ENCODE measurements at regions not wholly inside any gene's neighbourhood (a gene's known extent, or its start where the extent isn't known, plus 50 kb on each side); places are given as distances from the start of the nearest gene placed in this dataset.

GRCh38 chr13:107854880-107855279 lies 360.5 kb downstream of the LIG4 start:
- Histone ChIP-seq H3K27me3 (ENCODE audit: control insufficient read depth, insufficient read depth, low read length) (no peaks in the 10 kb centered on the region), H3K4me1 (ENCODE audit: control insufficient read depth, insufficient read depth, low read length) (no peaks in the 10 kb centered on the region), H3K36me3 (ENCODE audit: control insufficient read depth, insufficient read depth, low read length) (no peaks in the 10 kb centered on the region), H3K4me3 (ENCODE audit: low read depth, low read length) (no peak overlapping the region), H3K27ac (ENCODE audit: low read depth, low read length) (no peak overlapping the region), H3K9me3 (ENCODE audit: control insufficient read depth, insufficient read depth, low read length) (no peaks in the 10 kb centered on the region)
- no peak for DNase-seq (ENCODE audit: low read depth in 4 of 6, low spot score in 6 of 6)
- 100% methylated on average over 3 of the region's 4 CpGs for WGBS (ENCODE audit: insufficient coverage)

GRCh38 chr13:107852072-107852471 lies 363.3 kb downstream of the LIG4 start:
- WGBS (ENCODE audit: insufficient coverage), result 63% methylated on average over 1 of the region's 2 CpGs
- DNase-seq (ENCODE audit: low read depth in 4 of 6, low spot score in 6 of 6), result no peak
- no peak overlapping the region for H3K4me3 ChIP-seq (ENCODE audit: low read depth, low read length)
- H3K9me3 ChIP-seq (ENCODE audit: control insufficient read depth, insufficient read depth, low read length), result no peaks in the 10 kb centered on the region
- no peak overlapping the region for H3K27ac ChIP-seq (ENCODE audit: low read depth, low read length)
- H3K4me1 ChIP-seq (ENCODE audit: control insufficient read depth, insufficient read depth, low read length), result no peaks in the 10 kb centered on the region
- no peaks in the 10 kb centered on the region for H3K27me3 ChIP-seq (ENCODE audit: control insufficient read depth, insufficient read depth, low read length)
- H3K36me3 ChIP-seq (ENCODE audit: control insufficient read depth, insufficient read depth, low read length), result no peaks in the 10 kb centered on the region

- Histone ChIP-seq H3K36me3 (ENCODE audit: control insufficient read depth, insufficient read depth, low read length) (no peaks in the 10 kb centered on the region), H3K9me3 (ENCODE audit: control insufficient read depth, insufficient read depth, low read length) (no peaks in the 10 kb centered on the region), H3K27me3 (ENCODE audit: control insufficient read depth, insufficient read depth, low read length) (no peaks in the 10 kb centered on the region), H3K4me1 (ENCODE audit: control insufficient read depth, insufficient read depth, low read length) (no peaks in the 10 kb centered on the region), H3K27ac (ENCODE audit: low read depth, low read length) (no peak overlapping the region), H3K4me3 (ENCODE audit: low read depth, low read length) (no peak overlapping the region)
- WGBS (ENCODE audit: insufficient coverage), result no CpG with 5 or more reads among the region's 3 CpGs
- no peak for DNase-seq (ENCODE audit: low read depth in 4 of 6, low spot score in 6 of 6)
These were observed 363.7 kb downstream of the LIG4 start for GRCh38 chr13:107851670-107852069.

GRCh38 chr13:107847406-107847805 lies 367.9 kb downstream of the LIG4 start:
- H3K9me3 ChIP-seq (ENCODE audit: control insufficient read depth, insufficient read depth, low read length), result no peaks in the 10 kb centered on the region
- no peak overlapping the region for H3K27ac ChIP-seq (ENCODE audit: low read depth, low read length)
- no peak overlapping the region for H3K4me3 ChIP-seq (ENCODE audit: low read depth, low read length)
- H3K36me3 ChIP-seq (ENCODE audit: control insufficient read depth, insufficient read depth, low read length), result no peaks in the 10 kb centered on the region
- H3K4me1 ChIP-seq (ENCODE audit: control insufficient read depth, insufficient read depth, low read length), result no peaks in the 10 kb centered on the region
- peak in 2 of 6 donors; percentile 15 to 51 for DNase-seq (ENCODE audit: low read depth in 4 of 6, low spot score in 6 of 6)
- no peaks in the 10 kb centered on the region for H3K27me3 ChIP-seq (ENCODE audit: control insufficient read depth, insufficient read depth, low read length)
- 38% methylated on average over 4 of the region's 5 CpGs for WGBS (ENCODE audit: insufficient coverage)

GRCh38 chr13:107846642-107847041 lies 368.7 kb downstream of the LIG4 start:
- no peak for DNase-seq (ENCODE audit: low read depth in 4 of 6, low spot score in 6 of 6)
- Histone ChIP-seq H3K27ac (ENCODE audit: low read depth, low read length) (no peak overlapping the region), H3K36me3 (ENCODE audit: control insufficient read depth, insufficient read depth, low read length) (no peaks in the 10 kb centered on the region), H3K9me3 (ENCODE audit: control insufficient read depth, insufficient read depth, low read length) (no peaks in the 10 kb centered on the region), H3K4me3 (ENCODE audit: low read depth, low read length) (no peak overlapping the region), H3K27me3 (ENCODE audit: control insufficient read depth, insufficient read depth, low read length) (no peaks in the 10 kb centered on the region), H3K4me1 (ENCODE audit: control insufficient read depth, insufficient read depth, low read length) (no peaks in the 10 kb centered on the region)
- no CpG with 5 or more reads among the region's 1 CpG for WGBS (ENCODE audit: insufficient coverage)

GRCh38 chr13:107845911-107846310 lies 369.4 kb downstream of the LIG4 start:
- H3K4me3 ChIP-seq (ENCODE audit: low read depth, low read length), result no peak overlapping the region

GRCh38 chr13:107843681-107844080 lies 371.7 kb downstream of the LIG4 start:
- Histone ChIP-seq H3K27me3 (ENCODE audit: control insufficient read depth, insufficient read depth, low read length) (no peaks in the 10 kb centered on the region), H3K36me3 (ENCODE audit: control insufficient read depth, insufficient read depth, low read length) (no peaks in the 10 kb centered on the region), H3K4me3 (ENCODE audit: low read depth, low read length) (no peak overlapping the region), H3K9me3 (ENCODE audit: control insufficient read depth, insufficient read depth, low read length) (no peaks in the 10 kb centered on the region), H3K4me1 (ENCODE audit: control insufficient read depth, insufficient read depth, low read length) (no peaks in the 10 kb centered on the region), H3K27ac (ENCODE audit: low read depth, low read length) (no peak overlapping the region)
- WGBS (ENCODE audit: insufficient coverage), result no CpG with 5 or more reads among the region's 3 CpGs
- no peak for DNase-seq (ENCODE audit: low read depth in 4 of 6, low spot score in 6 of 6)

More at GRCh38 chr13:107845911-107846310, 369.4 kb downstream of the LIG4 start:
- H3K27me3 ChIP-seq (ENCODE audit: control insufficient read depth, insufficient read depth, low read length), result no peaks in the 10 kb centered on the region
- H3K27ac ChIP-seq (ENCODE audit: low read depth, low read length), result no peak overlapping the region
- no peak for DNase-seq (ENCODE audit: low read depth in 4 of 6, low spot score in 6 of 6)
- no peaks in the 10 kb centered on the region for H3K4me1 ChIP-seq (ENCODE audit: control insufficient read depth, insufficient read depth, low read length)
- no peaks in the 10 kb centered on the region for H3K36me3 ChIP-seq (ENCODE audit: control insufficient read depth, insufficient read depth, low read length)
- WGBS (ENCODE audit: insufficient coverage), result 86% methylated on average over 1 of the region's 3 CpGs
- no peaks in the 10 kb centered on the region for H3K9me3 ChIP-seq (ENCODE audit: control insufficient read depth, insufficient read depth, low read length)

GRCh38 chr13:107843281-107843680 lies 372.1 kb downstream of the LIG4 start:
- Histone ChIP-seq H3K4me1 (ENCODE audit: control insufficient read depth, insufficient read depth, low read length) (no peaks in the 10 kb centered on the region), H3K36me3 (ENCODE audit: control insufficient read depth, insufficient read depth, low read length) (no peaks in the 10 kb centered on the region), H3K4me3 (ENCODE audit: low read depth, low read length) (no peak overlapping the region), H3K27me3 (ENCODE audit: control insufficient read depth, insufficient read depth, low read length) (no peaks in the 10 kb centered on the region), H3K27ac (ENCODE audit: low read depth, low read length) (no peak overlapping the region), H3K9me3 (ENCODE audit: control insufficient read depth, insufficient read depth, low read length) (no peaks in the 10 kb centered on the region)
- WGBS (ENCODE audit: insufficient coverage), result 64% methylated on average over 2 of the region's 4 CpGs
- DNase-seq (ENCODE audit: low read depth in 4 of 6, low spot score in 6 of 6), result no peak

- no CpG with 5 or more reads among the region's 3 CpGs for WGBS (ENCODE audit: insufficient coverage)
- DNase-seq (ENCODE audit: low read depth in 4 of 6, low spot score in 6 of 6), result no peak
- Histone ChIP-seq H3K36me3 (ENCODE audit: control insufficient read depth, insufficient read depth, low read length) (no peaks in the 10 kb centered on the region), H3K4me1 (ENCODE audit: control insufficient read depth, insufficient read depth, low read length) (no peaks in the 10 kb centered on the region), H3K27ac (ENCODE audit: low read depth, low read length) (no peak overlapping the region), H3K9me3 (ENCODE audit: control insufficient read depth, insufficient read depth, low read length) (no peaks in the 10 kb centered on the region), H3K4me3 (ENCODE audit: low read depth, low read length) (no peak overlapping the region), H3K27me3 (ENCODE audit: control insufficient read depth, insufficient read depth, low read length) (no peaks in the 10 kb centered on the region)
These were observed 372.7 kb downstream of the LIG4 start for GRCh38 chr13:107842562-107843180.

- no peak for DNase-seq (ENCODE audit: low read depth in 4 of 6, low spot score in 6 of 6)
- Histone ChIP-seq H3K27me3 (ENCODE audit: control insufficient read depth, insufficient read depth, low read length) (no peaks in the 10 kb centered on the region), H3K36me3 (ENCODE audit: control insufficient read depth, insufficient read depth, low read length) (no peaks in the 10 kb centered on the region), H3K9me3 (ENCODE audit: control insufficient read depth, insufficient read depth, low read length) (no peaks in the 10 kb centered on the region), H3K4me3 (ENCODE audit: low read depth, low read length) (no peak overlapping the region), H3K27ac (ENCODE audit: low read depth, low read length) (no peak overlapping the region), H3K4me1 (ENCODE audit: control insufficient read depth, insufficient read depth, low read length) (peaks cover 3% of the 10 kb centered on the region)
- WGBS (ENCODE audit: insufficient coverage), result no CpG with 5 or more reads among the region's 3 CpGs
These were observed 376.7 kb downstream of the LIG4 start for GRCh38 chr13:107838588-107839161.
